WTC11 (cell line): ENCODE measurements at regions not wholly inside any gene's neighbourhood (a gene's known extent, or its start where the extent isn't known, plus 50 kb on each side); places are given as distances from the start of the nearest gene placed in this dataset.

Experiments
- CBFB ChIP-seq: sonication (generic); formaldehyde crosslinking; IDR thresholded peaks from 2 replicates; pipeline ENCODE4 v1.8.1; 2022; ENCODE audit warnings: mild to moderate bottlenecking, low read depth, missing genetic modification reagents
- CREB1 ChIP-seq: sonication (generic); formaldehyde crosslinking; IDR thresholded peaks from 2 replicates; pipeline ENCODE4 v1.8.0; 2023; ENCODE audit warnings: mild to moderate bottlenecking, missing genetic modification reagents
- NFYB ChIP-seq: sonication (generic); formaldehyde crosslinking; conservative IDR thresholded peaks from 2 replicates; pipeline ENCODE4 v1.8.0; 2022; ENCODE audit warnings: low read depth, missing genetic modification reagents
- ZNF423 ChIP-seq: fragments of 250-450 bp; sonication (Bioruptor Pico); IDR thresholded peaks from 2 replicates; pipeline ENCODE4 v2.1.2; 2022; ENCODE audit warnings: mild to moderate bottlenecking, moderate library complexity
- TF ChIP-seq, protein P1 (sequence below): fragments of 200-600 bp; IDR thresholded peaks from 2 replicates; pipeline ENCODE4 v1.8.0; 2022; ENCODE audit warnings: antibody characterized with exemption
- TF ChIP-seq, protein P2 (sequence below): sonication (generic); formaldehyde crosslinking; IDR thresholded peaks from 2 replicates; pipeline ENCODE4 v1.8.1; 2023; ENCODE audit warnings: mild to moderate bottlenecking, moderate library complexity, missing genetic modification reagents
- TF ChIP-seq, protein P3 (sequence below): sonication (generic); formaldehyde crosslinking; IDR thresholded peaks from 2 replicates; pipeline ENCODE4 v1.8.0; 2022; ENCODE audit warnings: mild to moderate bottlenecking, missing genetic modification reagents
- TF ChIP-seq, protein P4 (sequence below): sonication (generic); formaldehyde crosslinking; IDR thresholded peaks from 2 replicates; pipeline ENCODE4 v1.8.0; 2022; ENCODE audit warnings: mild to moderate bottlenecking, missing genetic modification reagents
- TF ChIP-seq, protein P5 (sequence below): sonication (generic); formaldehyde crosslinking; IDR thresholded peaks from 2 replicates; pipeline ENCODE4 v1.8.1; 2022; ENCODE audit warnings: missing genetic modification reagents, borderline replicate concordance

DNA sequence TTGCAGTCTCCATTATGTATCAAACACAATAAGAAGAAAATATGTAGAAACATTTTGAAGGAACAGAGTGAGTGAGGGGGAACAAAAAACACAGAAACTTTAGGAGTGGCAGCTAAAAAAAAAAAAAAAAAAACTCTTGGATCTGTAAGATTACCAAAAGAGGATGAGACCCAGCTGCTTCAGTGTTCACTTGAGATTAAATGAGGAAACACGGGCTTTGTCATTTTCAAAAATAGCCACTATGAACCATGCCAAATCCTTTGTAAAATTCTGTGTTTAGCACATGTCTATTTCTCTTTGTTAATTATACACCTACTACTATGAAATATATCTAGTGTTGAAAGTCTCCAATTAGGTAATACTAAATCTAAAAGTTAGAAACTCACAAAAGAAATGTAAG lies 485.9 kb downstream of the EFNA5 start:
- TF ChIP-seq, protein P1, sequence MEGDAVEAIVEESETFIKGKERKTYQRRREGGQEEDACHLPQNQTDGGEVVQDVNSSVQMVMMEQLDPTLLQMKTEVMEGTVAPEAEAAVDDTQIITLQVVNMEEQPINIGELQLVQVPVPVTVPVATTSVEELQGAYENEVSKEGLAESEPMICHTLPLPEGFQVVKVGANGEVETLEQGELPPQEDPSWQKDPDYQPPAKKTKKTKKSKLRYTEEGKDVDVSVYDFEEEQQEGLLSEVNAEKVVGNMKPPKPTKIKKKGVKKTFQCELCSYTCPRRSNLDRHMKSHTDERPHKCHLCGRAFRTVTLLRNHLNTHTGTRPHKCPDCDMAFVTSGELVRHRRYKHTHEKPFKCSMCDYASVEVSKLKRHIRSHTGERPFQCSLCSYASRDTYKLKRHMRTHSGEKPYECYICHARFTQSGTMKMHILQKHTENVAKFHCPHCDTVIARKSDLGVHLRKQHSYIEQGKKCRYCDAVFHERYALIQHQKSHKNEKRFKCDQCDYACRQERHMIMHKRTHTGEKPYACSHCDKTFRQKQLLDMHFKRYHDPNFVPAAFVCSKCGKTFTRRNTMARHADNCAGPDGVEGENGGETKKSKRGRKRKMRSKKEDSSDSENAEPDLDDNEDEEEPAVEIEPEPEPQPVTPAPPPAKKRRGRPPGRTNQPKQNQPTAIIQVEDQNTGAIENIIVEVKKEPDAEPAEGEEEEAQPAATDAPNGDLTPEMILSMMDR: no peak
- TF ChIP-seq CREB1 (CRISPR knock-in tag) (no peak), NFYB (CRISPR knock-in tag) (no peak), ZNF423 (CRISPR knock-in tag) (no peak), CBFB (CRISPR knock-in tag) (no peak)
- TF ChIP-seq, protein P2, sequence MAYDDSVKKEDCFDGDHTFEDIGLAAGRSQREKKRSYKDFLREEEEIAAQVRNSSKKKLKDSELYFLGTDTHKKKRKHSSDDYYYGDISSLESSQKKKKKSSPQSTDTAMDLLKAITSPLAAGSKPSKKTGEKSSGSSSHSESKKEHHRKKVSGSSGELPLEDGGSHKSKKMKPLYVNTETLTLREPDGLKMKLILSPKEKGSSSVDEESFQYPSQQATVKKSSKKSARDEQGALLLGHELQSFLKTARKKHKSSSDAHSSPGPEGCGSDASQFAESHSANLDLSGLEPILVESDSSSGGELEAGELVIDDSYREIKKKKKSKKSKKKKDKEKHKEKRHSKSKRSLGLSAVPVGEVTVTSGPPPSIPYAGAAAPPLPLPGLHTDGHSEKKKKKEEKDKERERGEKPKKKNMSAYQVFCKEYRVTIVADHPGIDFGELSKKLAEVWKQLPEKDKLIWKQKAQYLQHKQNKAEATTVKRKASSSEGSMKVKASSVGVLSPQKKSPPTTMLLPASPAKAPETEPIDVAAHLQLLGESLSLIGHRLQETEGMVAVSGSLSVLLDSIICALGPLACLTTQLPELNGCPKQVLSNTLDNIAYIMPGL (CRISPR knock-in tag): no peak
- TF ChIP-seq, protein P3, sequence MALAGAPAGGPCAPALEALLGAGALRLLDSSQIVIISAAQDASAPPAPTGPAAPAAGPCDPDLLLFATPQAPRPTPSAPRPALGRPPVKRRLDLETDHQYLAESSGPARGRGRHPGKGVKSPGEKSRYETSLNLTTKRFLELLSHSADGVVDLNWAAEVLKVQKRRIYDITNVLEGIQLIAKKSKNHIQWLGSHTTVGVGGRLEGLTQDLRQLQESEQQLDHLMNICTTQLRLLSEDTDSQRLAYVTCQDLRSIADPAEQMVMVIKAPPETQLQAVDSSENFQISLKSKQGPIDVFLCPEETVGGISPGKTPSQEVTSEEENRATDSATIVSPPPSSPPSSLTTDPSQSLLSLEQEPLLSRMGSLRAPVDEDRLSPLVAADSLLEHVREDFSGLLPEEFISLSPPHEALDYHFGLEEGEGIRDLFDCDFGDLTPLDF (CRISPR knock-in tag): no peak
- TF ChIP-seq, protein P4, sequence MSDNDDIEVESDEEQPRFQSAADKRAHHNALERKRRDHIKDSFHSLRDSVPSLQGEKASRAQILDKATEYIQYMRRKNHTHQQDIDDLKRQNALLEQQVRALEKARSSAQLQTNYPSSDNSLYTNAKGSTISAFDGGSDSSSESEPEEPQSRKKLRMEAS (CRISPR knock-in tag): no peak
- TF ChIP-seq, protein P5, sequence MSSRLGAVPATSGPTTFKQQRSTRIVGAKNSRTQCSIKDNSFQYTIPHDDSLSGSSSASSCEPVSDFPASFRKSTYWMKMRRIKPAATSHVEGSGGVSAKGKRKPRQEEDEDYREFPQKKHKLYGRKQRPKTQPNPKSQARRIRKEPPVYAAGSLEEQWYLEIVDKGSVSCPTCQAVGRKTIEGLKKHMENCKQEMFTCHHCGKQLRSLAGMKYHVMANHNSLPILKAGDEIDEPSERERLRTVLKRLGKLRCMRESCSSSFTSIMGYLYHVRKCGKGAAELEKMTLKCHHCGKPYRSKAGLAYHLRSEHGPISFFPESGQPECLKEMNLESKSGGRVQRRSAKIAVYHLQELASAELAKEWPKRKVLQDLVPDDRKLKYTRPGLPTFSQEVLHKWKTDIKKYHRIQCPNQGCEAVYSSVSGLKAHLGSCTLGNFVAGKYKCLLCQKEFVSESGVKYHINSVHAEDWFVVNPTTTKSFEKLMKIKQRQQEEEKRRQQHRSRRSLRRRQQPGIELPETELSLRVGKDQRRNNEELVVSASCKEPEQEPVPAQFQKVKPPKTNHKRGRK: no peak
